Endodermal cell (in vitro differentiated cells): ENCODE measurements at regions not wholly inside any gene's neighbourhood (a gene's known extent, or its start where the extent isn't known, plus 50 kb on each side); places are given as distances from the start of the nearest gene placed in this dataset.

Source experiments
- DNase-seq: peaks from one replicate; pipeline ENCODE4 v3.0.0-alpha.2; 2017
- H3K27ac ChIP-seq: 2 replicates; pipeline ENCODE4 v1.5.1; 2013; ENCODE audit warnings: mild to moderate bottlenecking, low read depth, low read length, moderate library complexity
- H3K27me3 ChIP-seq: 2 replicates; pipeline ENCODE4 v1.6.1; 2013; ENCODE audit warnings: mild to moderate bottlenecking, low read length, moderate library complexity; ENCODE audit not compliant: insufficient read depth, control insufficient read depth, poor library complexity, severe bottlenecking
- H3K36me3 ChIP-seq: 2 replicates; pipeline ENCODE4 v1.7.0; 2013; ENCODE audit warnings: mild to moderate bottlenecking, low read length, moderate library complexity; ENCODE audit not compliant: control insufficient read depth, insufficient read depth
- H3K4me1 ChIP-seq: one replicate; pipeline ENCODE4 v1.7.0; 2013; ENCODE audit warnings: low read length; ENCODE audit not compliant: control insufficient read depth, insufficient read depth
- H3K4me3 ChIP-seq: 2 replicates; pipeline ENCODE4 v1.5.1; 2013; ENCODE audit warnings: mild to moderate bottlenecking, low read length, moderate library complexity
- H3K9ac ChIP-seq: 2 replicates; pipeline ENCODE4 v1.6.1; 2013; ENCODE audit warnings: mild to moderate bottlenecking, low read length, moderate library complexity; ENCODE audit not compliant: poor library complexity, severe bottlenecking; ENCODE audit errors: extremely low read depth
- H3K9me3 ChIP-seq: 2 replicates; pipeline ENCODE4 v1.6.1; 2013; ENCODE audit warnings: mild to moderate bottlenecking, low read length, moderate library complexity; ENCODE audit not compliant: control insufficient read depth
- H3K27ac Mint-ChIP-seq: 2 replicates; pipeline ENCODE4 v1.8.0; 2020; ENCODE audit warnings: mixed read lengths
- H3K27me3 Mint-ChIP-seq: 2 replicates; pipeline ENCODE4 v1.8.0; 2021; ENCODE audit warnings: mild to moderate bottlenecking, mixed read lengths; ENCODE audit not compliant: insufficient read depth
- H3K36me3 Mint-ChIP-seq: 2 replicates; pipeline ENCODE4 v1.8.0; 2020; ENCODE audit warnings: low read depth, mixed read lengths
- H3K4me1 Mint-ChIP-seq: 2 replicates; pipeline ENCODE4 v1.8.0; 2020; ENCODE audit warnings: mixed read lengths
- H3K4me3 Mint-ChIP-seq: 2 replicates; pipeline ENCODE4 v1.8.0; 2020; ENCODE audit warnings: mild to moderate bottlenecking, moderate library complexity, mixed read lengths
- H3K9me3 Mint-ChIP-seq: 2 replicates; pipeline ENCODE4 v1.8.0; 2020; ENCODE audit warnings: mild to moderate bottlenecking, mixed read lengths
- WGBS, 2 experiments: methylation state at CpG; one replicate each; pipeline versions ENCODE4 v1.1.5 to v1.1.7; 2013; ENCODE audit warnings: missing lambda C conversion rate in 2 of 2, mixed read lengths in 1 of 2; ENCODE audit not compliant: insufficient coverage in 1 of 2, insufficient read length in 1 of 2; 5-methylcytosine and 5-hydroxymethylcytosine counted together
- TF ChIP-seq, protein P1 (sequence below): fragments of 200-600 bp; sonication (generic); conservative IDR thresholded peaks from 2 replicates; pipeline ENCODE4 v1.5.0; 2021; ENCODE audit warnings: antibody characterized with exemption, mild to moderate bottlenecking

DNA sequence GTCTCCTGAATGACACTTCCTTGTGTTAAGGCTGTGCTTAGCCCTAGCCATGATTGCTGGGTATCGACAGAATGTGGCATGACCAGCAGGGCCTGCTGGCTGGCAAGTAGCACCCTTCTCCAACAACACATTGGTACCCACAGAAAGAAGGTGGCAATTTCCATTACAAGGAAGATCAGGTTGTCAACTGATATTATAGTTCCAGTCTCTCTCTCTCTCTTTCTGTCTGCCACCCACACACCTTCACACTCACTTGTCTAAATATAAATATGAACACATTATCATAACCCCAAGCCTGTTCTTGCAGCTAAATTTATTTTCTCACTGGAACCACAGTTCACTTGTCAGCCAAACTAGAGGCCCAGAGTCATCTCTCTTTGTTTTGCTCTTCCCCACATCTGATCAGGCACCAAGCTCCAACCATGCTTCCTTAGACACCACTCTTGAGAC is 408.1 kb upstream of the PIK3R1 start:
- DNase-seq, result no peak
- TF ChIP-seq, protein P1, sequence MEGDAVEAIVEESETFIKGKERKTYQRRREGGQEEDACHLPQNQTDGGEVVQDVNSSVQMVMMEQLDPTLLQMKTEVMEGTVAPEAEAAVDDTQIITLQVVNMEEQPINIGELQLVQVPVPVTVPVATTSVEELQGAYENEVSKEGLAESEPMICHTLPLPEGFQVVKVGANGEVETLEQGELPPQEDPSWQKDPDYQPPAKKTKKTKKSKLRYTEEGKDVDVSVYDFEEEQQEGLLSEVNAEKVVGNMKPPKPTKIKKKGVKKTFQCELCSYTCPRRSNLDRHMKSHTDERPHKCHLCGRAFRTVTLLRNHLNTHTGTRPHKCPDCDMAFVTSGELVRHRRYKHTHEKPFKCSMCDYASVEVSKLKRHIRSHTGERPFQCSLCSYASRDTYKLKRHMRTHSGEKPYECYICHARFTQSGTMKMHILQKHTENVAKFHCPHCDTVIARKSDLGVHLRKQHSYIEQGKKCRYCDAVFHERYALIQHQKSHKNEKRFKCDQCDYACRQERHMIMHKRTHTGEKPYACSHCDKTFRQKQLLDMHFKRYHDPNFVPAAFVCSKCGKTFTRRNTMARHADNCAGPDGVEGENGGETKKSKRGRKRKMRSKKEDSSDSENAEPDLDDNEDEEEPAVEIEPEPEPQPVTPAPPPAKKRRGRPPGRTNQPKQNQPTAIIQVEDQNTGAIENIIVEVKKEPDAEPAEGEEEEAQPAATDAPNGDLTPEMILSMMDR, result no peak
- peaks cover 13% of the 10 kb centered on the region for H3K4me1 ChIP-seq

DNA sequence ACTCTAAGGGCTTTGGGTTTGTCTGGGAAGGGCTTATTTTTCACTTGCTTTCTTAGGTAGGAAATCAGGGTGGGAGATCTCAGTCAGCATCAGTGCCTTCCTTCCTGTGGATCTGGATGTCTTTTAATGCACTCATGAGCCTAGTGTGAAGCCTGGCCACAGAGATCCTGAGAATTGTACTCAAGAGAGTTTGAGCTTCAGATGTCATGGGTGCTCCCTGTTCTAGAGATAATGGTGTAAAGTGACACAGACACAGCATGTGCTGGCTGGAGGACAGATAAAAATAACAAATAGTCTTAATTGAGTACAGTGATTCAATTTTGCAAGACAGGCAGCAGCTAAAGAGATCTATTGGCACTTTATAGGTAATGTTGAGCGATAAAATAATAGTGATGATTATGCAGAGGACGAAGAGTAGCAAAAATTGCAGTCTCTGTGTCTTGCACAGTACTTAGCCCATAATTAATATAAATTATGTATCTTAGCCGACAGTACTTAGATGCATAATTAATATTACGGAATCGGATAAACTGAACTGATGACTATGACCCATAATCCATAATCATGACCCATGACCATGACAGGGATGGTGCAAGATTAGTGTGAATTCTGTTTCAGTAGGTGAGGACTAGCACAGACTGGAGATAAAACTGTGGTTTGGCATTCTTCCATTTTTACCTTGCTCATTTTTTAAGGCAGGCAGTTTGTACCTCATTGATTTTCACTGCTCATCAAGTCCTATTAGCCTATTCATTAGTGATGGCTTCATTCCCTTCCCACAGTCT is 408.7 kb upstream of the PIK3R1 start:
- DNase-seq, result no peak
- H3K27ac ChIP-seq, result no peak overlapping the region
- H3K4me3 ChIP-seq, result no peak overlapping the region
- H3K36me3 ChIP-seq, result no peaks in the 10 kb centered on the region
- peaks cover 13% of the 10 kb centered on the region for H3K36me3 Mint-ChIP-seq
- no peak overlapping the region for H3K4me3 Mint-ChIP-seq
- H3K27me3 Mint-ChIP-seq, result peaks cover 7% of the 10 kb centered on the region
- no peak overlapping the region for H3K9ac ChIP-seq
- peaks cover 13% of the 10 kb centered on the region for H3K4me1 ChIP-seq
- H3K9me3 ChIP-seq, result peaks cover 11% of the 10 kb centered on the region
- WGBS, 2 experiments, result 89 to 100% methylated on average over 2 to 5 of the region's 5 CpGs
- H3K27ac Mint-ChIP-seq, result peak overlapping the region; percentile 64
- TF ChIP-seq, protein P1, result no peak
- H3K27me3 ChIP-seq, result no peaks in the 10 kb centered on the region
- H3K9me3 Mint-ChIP-seq, result peaks cover 12% of the 10 kb centered on the region
- peaks cover 27% of the 10 kb centered on the region for H3K4me1 Mint-ChIP-seq

More for the DNA sequence above, 408.1 kb upstream of the PIK3R1 start:
- peaks cover 13% of the 10 kb centered on the region for H3K36me3 Mint-ChIP-seq
- WGBS, 2 experiments, result 89 to 97% methylated on average over 1 of the region's 1 CpG
- Histone ChIP-seq H3K4me3 (no peak overlapping the region), H3K27ac (no peak overlapping the region), H3K36me3 (no peaks in the 10 kb centered on the region), H3K9ac (no peak overlapping the region), H3K27me3 (no peaks in the 10 kb centered on the region), H3K9me3 (peaks cover 11% of the 10 kb centered on the region)
- H3K4me1 Mint-ChIP-seq, result peaks cover 27% of the 10 kb centered on the region
- no peak overlapping the region for H3K4me3 Mint-ChIP-seq
- no peak overlapping the region for H3K27ac Mint-ChIP-seq
- peaks cover 14% of the 10 kb centered on the region for H3K9me3 Mint-ChIP-seq
- H3K27me3 Mint-ChIP-seq, result peaks cover 7% of the 10 kb centered on the region

DNA sequence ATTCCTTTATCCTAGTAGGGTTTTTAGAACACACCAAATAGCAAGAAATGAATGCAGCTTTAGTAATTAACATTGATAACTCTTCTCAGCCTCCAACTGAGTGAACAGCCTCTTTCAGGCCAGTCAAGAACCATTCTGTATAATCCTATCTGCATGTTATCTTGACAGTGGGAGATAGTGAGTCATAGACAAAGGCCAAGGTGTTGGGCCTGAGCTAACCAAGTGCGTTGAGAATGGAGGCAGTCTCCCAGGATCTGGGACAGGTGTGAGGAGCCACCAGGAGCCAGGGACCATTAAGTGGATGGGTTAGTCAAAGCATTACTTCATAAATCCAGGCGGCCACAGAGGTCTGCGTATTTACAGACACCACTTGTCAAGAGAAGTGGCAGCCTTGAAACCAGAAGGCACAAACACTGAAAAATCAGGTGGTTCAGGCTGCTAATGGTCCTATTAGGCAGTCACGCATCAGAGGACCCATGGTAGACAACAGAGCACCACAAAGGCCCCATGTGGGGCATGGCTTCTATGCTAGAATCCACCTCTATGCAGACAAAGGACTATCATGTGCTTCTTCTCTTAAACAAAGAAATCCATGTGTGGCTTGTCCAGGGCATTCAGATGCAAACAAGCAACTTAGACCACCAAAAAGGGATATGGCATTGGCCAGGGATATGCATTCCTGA is 409.7 kb upstream of the PIK3R1 start:
- Histone ChIP-seq H3K36me3 (no peaks in the 10 kb centered on the region), H3K27me3 (no peaks in the 10 kb centered on the region), H3K4me1 (peaks cover 13% of the 10 kb centered on the region), H3K27ac (peak overlapping the region; percentile 29), H3K9ac (no peak overlapping the region), H3K4me3 (no peak overlapping the region), H3K9me3 (peaks cover 11% of the 10 kb centered on the region)
- Mint-ChIP-seq H3K27ac (peak overlapping the region; percentile 64), H3K9me3 (peaks cover 12% of the 10 kb centered on the region), H3K27me3 (peaks cover 7% of the 10 kb centered on the region), H3K36me3 (peaks cover 13% of the 10 kb centered on the region), H3K4me1 (peaks cover 23% of the 10 kb centered on the region), H3K4me3 (no peak overlapping the region)
- TF ChIP-seq, protein P1, result no peak
- peak; percentile 83 for DNase-seq
- 48 to 64% methylated on average over 4 of the region's 4 CpGs for WGBS, 2 experiments
